NCI-H2196 (cell line): ENCODE measurements at regions not wholly inside any gene's neighbourhood (a gene's known extent, or its start where the extent isn't known, plus 50 kb on each side); places are given as distances from the start of the nearest gene placed in this dataset.
"Not testable (repeated sequence)": the region's sequence is repeated elsewhere in the genome, so short reads cannot be mapped to it uniquely, and the experiment has no call there.

ENCODE experiments used
- DNase-seq: peaks from one replicate; lab custom pipeline; 2025; ENCODE audit not compliant: unreplicated experiment; lab: John Stamatoyannopoulos, UW

DNA sequence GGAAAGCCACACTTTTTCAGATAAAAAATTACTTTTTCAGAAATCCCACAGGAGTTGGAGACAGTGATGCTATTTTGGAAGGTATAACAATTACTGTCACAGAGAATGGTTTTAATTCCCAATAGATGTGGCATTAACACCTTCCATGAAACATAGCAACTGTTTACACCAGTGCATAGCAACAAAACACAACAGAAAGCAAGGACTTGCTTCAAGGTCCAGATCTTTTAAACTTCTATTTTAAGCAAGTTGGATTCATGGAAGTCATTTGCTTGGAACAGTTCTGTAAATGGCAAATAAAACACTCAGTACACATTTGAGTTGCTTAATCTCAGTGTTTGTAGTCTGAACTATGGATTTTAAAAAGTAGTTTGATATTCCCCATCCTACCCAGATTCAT is 385.9 kb upstream of the SPRY2 start:
- DNase-seq = no peak

- DNase-seq = no peak
Observed at GRCh38 chr13:80721689-80722088, 380.8 kb upstream of the SPRY2 start.

GRCh38 chr13:80718970-80719369 is 378.0 kb upstream of the SPRY2 start:
- no peak for DNase-seq

DNA sequence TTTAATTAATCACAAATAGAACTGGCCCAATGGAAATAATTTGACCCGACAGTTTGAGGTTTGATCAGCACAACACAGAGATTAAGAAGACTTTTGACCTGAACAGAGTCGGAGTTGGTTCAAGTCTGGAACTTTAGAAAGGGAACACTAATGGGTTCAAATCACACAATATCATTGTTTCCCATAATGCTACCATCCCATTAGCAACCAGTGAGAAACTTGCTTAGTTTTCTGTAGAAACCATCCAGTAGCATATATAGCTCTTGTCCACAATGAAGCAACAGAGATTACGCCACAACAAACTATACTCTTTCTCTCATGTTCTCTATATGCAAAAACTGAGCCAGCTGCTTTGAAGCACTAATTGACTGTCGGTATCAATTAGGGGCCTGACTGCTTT is 376.9 kb upstream of the SPRY2 start:
- no peak for DNase-seq

GRCh38 chr13:80716610-80717081 is 375.7 kb upstream of the SPRY2 start:
- DNase-seq = peak; percentile 27

DNA sequence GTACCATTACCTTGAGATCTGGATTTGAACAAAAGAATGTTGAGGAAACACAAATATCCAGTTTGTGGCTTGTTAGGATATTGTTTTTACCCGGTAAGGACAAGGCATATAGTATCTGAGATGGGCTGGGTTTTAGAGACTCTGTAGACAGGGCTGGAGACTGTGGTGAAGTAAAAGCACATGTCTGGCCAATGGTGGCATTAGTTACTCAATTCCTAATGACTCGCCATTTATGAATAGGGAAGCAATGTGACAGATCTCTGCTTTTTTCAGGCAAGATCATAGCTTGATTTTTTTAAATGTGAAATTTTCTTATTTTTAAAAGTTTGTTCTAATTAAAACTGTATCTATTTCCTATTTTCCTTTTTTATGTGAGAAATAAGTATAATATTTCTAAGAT is 371.1 kb upstream of the SPRY2 start:
- no peak for DNase-seq

DNA sequence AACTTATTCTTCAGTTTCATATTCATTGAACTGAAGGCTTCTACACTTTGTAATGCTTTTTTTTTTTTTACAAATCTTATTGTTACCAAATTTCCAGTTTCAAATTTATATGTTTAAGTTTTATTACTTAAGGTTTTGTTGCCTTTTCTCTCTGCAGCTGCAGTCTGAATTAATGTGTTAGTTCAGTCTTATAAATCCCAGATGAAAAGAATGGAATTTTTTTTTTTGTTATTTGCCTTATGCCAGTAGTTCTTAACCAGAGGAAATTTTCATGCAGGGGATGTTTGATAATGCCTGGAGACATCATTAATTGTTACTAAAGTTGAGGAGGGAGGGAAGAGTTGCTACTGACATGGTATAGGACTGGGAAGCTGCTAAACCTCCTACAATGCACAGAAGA is 367.9 kb upstream of the SPRY2 start:
- DNase-seq = no peak

DNA sequence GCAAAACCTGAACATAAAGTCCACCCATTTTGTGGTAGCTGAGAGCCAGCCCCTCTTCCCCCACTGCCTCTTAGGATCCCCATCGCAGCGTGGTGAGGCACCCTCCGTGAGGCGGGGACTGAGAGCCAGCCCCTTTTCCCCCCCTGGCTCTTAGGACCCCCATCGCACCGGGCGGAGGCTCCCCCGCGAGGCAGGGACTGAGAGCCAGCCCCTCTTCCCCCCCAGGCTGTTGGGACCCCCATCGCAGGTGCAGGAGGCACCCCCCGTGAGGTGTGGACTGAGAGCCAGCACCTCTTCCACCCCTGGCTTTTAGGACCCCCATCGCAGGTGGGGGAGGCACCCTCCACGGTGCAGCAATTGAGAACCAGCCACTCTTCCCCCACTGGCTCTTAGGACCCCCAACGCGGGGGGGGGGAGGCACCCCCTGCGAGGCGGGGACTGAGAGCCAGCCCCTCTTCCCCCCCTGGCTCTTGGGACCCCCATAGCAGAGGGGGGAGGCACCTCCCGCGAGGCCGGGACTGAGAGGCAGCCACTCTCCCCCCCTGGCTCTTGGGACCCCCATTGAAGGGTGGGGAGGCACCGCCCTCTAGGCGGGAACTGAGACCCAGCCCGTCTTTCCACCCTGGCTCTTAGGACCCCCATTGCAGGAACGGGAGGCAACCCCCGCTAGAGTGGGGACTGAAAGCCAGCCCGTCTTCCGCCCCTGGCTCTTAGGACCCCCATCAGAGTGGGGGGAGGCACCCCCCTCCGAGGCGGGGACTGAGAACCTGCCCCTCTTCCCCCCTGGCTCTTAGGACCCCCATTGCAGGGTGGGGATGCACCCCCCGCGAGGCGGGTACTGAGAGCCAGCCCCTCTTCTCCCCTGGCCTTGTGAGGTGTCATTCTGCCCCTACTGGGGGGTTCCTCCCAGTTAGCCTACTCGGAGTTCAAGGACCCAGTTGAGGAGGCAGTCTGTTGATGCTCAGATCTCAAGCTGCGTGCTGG is 366.4 kb upstream of the SPRY2 start:
- no peak for DNase-seq

GRCh38 chr13:80706164-80706471 is 365.2 kb upstream of the SPRY2 start:
- no peak for DNase-seq

GRCh38 chr13:80705371-80706163 is 364.6 kb upstream of the SPRY2 start:
- no peak for DNase-seq

DNA sequence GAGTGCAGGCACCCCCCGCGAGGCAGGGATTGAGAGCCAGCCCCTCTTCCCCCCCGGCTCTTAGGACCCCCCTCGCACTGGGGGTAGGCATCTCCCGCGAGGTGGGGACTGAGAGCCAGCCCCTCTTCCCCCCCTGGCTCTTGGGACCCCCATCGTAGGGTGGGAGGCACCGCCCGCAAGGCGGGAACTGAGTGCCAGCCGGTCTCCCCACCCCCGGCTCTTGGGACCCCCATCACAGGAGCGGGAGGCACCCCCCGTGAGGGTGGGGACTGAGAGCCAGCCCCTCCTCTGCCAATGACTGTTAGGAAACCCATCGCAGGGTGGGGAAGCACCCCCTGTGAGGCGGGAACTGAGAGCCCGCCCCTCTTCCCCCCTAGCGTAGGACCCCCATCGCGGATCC is 363.4 kb upstream of the SPRY2 start:
- no peak for DNase-seq

DNA sequence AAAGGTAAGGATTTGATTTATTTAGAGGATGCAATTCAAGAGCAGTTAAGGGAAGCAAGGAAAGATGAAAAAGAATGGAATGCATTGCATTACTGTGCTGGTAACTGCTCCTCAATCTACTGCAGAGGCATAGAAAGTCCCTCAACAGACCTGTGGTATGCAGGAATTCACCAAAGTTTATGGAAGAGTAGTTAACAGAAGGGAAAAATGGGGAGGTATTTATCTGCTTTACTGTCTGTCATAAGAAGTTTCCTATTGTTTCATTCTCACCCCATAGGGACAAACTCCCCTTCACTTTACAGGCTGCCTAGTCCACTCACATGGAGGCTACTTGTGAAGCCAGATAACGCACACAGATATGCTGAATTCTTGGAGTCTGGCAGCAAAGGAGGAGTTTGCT is 354.9 kb upstream of the SPRY2 start:
- DNase-seq = no peak

- not testable (repeated sequence) for DNase-seq
Observed at GRCh38 chr13:80691814-80692213, 350.9 kb upstream of the SPRY2 start.

- DNase-seq = no peak
Observed at GRCh38 chr13:80690208-80690607, 349.3 kb upstream of the SPRY2 start.

GRCh38 chr13:80688593-80688992 is 347.7 kb upstream of the SPRY2 start:
- no peak for DNase-seq

DNA sequence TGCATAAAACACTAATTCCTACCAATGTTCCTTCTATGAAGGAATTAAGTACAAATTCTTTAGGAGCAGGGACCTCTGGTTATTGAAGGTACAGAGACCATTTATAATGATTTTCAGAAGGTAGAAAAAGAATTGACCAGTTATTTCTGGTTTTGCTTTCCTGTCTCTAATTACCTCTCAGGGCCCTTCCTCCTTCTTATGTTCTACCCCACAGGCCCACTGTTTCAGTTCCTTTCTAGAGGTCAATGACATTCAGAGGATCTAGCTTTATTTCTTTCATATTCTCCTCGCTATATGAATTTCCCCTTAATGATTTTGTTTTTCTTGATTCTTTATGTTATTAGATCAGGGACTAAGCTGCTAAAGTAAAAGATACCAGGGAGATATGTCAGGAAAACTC is 345.0 kb upstream of the SPRY2 start:
- DNase-seq = no peak

DNA sequence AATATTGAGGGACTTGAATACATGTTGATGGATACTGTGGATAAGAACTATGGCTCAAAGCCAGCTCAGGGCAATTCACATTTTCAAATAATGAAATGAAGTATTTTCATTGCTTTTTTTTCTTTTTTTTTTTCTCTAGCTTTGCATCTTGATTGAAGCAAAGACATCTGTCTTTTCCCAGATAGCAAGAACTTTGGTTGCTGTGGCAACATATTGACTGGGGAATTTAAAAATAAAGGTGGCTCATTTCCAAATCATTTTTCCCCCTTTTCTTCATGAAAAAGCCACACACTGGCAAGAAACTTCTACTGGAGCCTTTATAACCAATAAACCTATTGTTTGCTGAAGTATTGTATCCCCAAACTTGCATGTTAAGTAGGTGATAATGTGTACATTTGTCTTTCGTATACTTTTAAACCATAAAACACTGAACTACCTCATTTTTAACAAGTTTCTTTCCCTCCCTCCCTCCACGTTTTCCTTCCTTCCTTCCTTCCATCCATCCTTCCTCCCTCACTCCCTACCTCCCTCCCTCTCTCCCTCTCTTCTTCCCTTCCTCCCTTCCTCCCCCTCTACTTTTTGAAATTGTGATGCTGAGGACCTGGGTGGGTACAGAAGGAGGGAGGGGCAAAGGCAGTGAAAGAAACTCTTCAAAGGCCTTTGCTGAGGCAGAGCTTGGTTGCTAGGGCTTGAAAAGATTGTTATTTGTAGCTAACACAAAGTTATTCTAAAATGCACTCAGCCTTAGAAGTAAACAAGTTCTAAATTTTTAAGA is 343.5 kb upstream of the SPRY2 start:
- no peak for DNase-seq

GRCh38 chr13:80680786-80681366 is 339.9 kb upstream of the SPRY2 start:
- DNase-seq = no peak

GRCh38 chr13:80679423-80679822 is 338.5 kb upstream of the SPRY2 start:
- DNase-seq = no peak

DNA sequence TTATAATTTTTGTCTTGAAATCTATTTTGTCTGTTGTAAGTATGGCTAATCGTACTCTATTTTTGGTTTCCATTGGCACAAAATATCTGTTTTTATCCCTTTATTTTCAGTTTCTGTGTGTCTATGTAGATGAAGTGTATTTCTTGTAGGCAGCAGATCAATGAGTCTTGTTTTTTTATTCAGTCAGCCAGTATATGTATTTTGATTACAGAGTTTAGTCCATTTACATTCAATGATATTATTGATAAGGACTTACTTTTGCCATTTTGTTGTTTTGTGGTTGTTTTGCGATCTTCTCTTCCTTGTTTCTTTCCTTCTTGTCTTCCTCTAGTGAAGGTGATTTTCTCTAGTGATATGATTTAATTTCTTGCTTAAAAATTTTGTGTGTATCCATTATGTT is 336.3 kb upstream of the SPRY2 start:
- no peak for DNase-seq

DNA sequence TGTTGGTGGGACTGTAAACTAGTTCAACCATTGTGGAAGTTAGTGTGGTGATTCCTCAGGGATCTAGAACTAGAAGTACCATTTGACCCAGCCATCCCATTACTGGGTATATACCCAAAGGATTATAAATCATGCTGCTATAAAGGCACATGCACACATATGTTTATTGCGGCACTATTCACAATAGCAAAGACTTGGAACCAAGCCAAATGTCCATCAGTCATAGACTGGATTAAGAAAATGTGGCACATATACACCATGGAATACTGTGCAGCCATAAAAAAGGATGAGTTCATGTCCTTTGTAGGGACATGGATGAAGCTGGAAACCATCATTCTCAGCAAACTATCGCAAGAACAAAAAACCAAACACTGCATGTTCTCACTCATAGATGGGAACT is 334.5 kb upstream of the SPRY2 start:
- DNase-seq = not testable (repeated sequence)
